ENCODE measurements at regions not wholly inside any gene's neighbourhood (a gene's known extent, or its start where the extent isn't known, plus 50 kb on each side); places are given as distances from the start of the nearest gene placed in this dataset.

GRCh38 chr9:89798547-89799120 lies 193.8 kb downstream of the GADD45G start:
- Histone ChIP-seq H3K36me3 (no peaks in the 10 kb centered on the region), H3K4me3 (no peak overlapping the region), H3K27ac (no peak overlapping the region), H3K4me1 (peaks cover 0 to 24% (median 8%) of the 10 kb centered on the region in 3 donors), H3K27me3 (no peaks in the 10 kb centered on the region), H3K9me3 (no peaks in the 10 kb centered on the region)
- 94% methylated on average over 4 of the region's 4 CpGs; no CpG with 5 or more reads in 1 of the 2 donors for WGBS, 2 donors (ENCODE audit: low coverage in 1 of 2)
- no peak for ATAC-seq
- TF ChIP-seq POLR2AphosphoS5 (IDR thresholded peaks at IDR 0.05) (no peak), CTCF (IDR thresholded peaks at IDR 0.05) (no peak), POLR2A (IDR thresholded peaks at IDR 0.05) (no peak), EP300 (IDR thresholded peaks at IDR 0.05) (no peak)

GRCh38 chr9:89799221-89799620 lies 194.4 kb downstream of the GADD45G start:
- Histone ChIP-seq H3K27me3 (no peaks in the 10 kb centered on the region), H3K4me3 (no peak overlapping the region), H3K36me3 (no peaks in the 10 kb centered on the region), H3K4me1 (peaks cover 0 to 24% (median 8%) of the 10 kb centered on the region in 3 donors), H3K27ac (no peak overlapping the region), H3K9me3 (no peaks in the 10 kb centered on the region)
- TF ChIP-seq CTCF (IDR thresholded peaks at IDR 0.05) (no peak), EP300 (IDR thresholded peaks at IDR 0.05) (no peak), POLR2A (IDR thresholded peaks at IDR 0.05) (no peak), POLR2AphosphoS5 (IDR thresholded peaks at IDR 0.05) (no peak)
- ATAC-seq, result no peak
- WGBS, 2 donors (ENCODE audit: low coverage in 1 of 2), result 100% methylated on average over 3 of the region's 7 CpGs; no CpG with 5 or more reads in 1 of the 2 donors

- no peaks in the 10 kb centered on the region for H3K9me3 ChIP-seq
- WGBS, 2 donors (ENCODE audit: low coverage in 1 of 2), result 80 to 100% methylated on average over 1 to 2 of the region's 3 CpGs
- TF ChIP-seq CTCF (IDR thresholded peaks at IDR 0.05) (no peak), POLR2A (IDR thresholded peaks at IDR 0.05) (no peak), EP300 (IDR thresholded peaks at IDR 0.05) (no peak), POLR2AphosphoS5 (IDR thresholded peaks at IDR 0.05) (no peak)
- no peak overlapping the region for H3K4me3 ChIP-seq
- H3K4me1 ChIP-seq, result peaks cover 0 to 24% (median 8%) of the 10 kb centered on the region in 3 donors
- ATAC-seq, result no peak
- H3K27me3 ChIP-seq, result no peaks in the 10 kb centered on the region
- no peaks in the 10 kb centered on the region for H3K36me3 ChIP-seq
- H3K27ac ChIP-seq, result no peak overlapping the region
Observed at GRCh38 chr9:89799766-89800165, 195.0 kb downstream of the GADD45G start.

GRCh38 chr9:89801341-89801740 lies 196.5 kb downstream of the GADD45G start:
- no peak for ATAC-seq
- H3K4me1 ChIP-seq, result peaks cover 0 to 24% (median 8%) of the 10 kb centered on the region in 3 donors
- H3K27ac ChIP-seq, result no peak overlapping the region
- TF ChIP-seq POLR2A (IDR thresholded peaks at IDR 0.05) (no peak), POLR2AphosphoS5 (IDR thresholded peaks at IDR 0.05) (no peak), EP300 (IDR thresholded peaks at IDR 0.05) (no peak), CTCF (IDR thresholded peaks at IDR 0.05) (no peak)
- no peaks in the 10 kb centered on the region for H3K27me3 ChIP-seq
- no peak overlapping the region for H3K4me3 ChIP-seq
- 74 to 86% methylated on average over 4 of the region's 4 CpGs for WGBS, 2 donors (ENCODE audit: low coverage in 1 of 2)
- H3K9me3 ChIP-seq, result no peaks in the 10 kb centered on the region
- no peaks in the 10 kb centered on the region for H3K36me3 ChIP-seq

Data from gastroesophageal sphincter (tissue), 4 donors.